Activated CD4-positive, alpha-beta memory T cell treated with anti-CD3 and anti-CD28 coated beads for 36 hours (primary cell): ENCODE measurements at regions not wholly inside any gene's neighbourhood (a gene's known extent, or its start where the extent isn't known, plus 50 kb on each side); places are given as distances from the start of the nearest gene placed in this dataset.

Experiments used
- CTCF ChIA-PET: fragments of 350-600 bp; sonication (Branson Sonifier 250); formaldehyde crosslinking; loops from one replicate; lab custom pipeline; 2021; ENCODE audit warnings: antibody characterized with exemption, inconsistent platforms; lab: Charles Lee
- POLR2A ChIA-PET: fragments of 350-600 bp; sonication (Branson Sonifier 250); formaldehyde crosslinking; loops from one replicate; lab custom pipeline; 2021; ENCODE audit warnings: antibody characterized with exemption; lab: Charles Lee
- DNase-seq: peaks from one replicate; pipeline ENCODE4 v3.0.0-alpha.2; 2020
- H3K27ac Mint-ChIP-seq: one replicate; pipeline ENCODE4 v1.8.0; 2021; ENCODE audit warnings: mixed read lengths
- H3K27me3 Mint-ChIP-seq: one replicate; pipeline ENCODE4 v1.8.0; 2021; ENCODE audit warnings: mixed read lengths
- H3K36me3 Mint-ChIP-seq: one replicate; pipeline ENCODE4 v1.8.0; 2021; ENCODE audit warnings: mixed read lengths
- H3K4me1 Mint-ChIP-seq: one replicate; pipeline ENCODE4 v1.8.0; 2021; ENCODE audit warnings: low read depth, mixed read lengths
- H3K4me3 Mint-ChIP-seq: one replicate; pipeline ENCODE4 v1.8.0; 2021; ENCODE audit warnings: mild to moderate bottlenecking, mixed read lengths
- H3K9me3 Mint-ChIP-seq: one replicate; pipeline ENCODE4 v1.8.0; 2021; ENCODE audit warnings: mixed read lengths
- intact Hi-C: fragments of 100-400 bp; cut with micrococcal nuclease; formaldehyde crosslinking; loops from one replicate; pipeline ENCODE4 v1.15.1; 2023

DNA sequence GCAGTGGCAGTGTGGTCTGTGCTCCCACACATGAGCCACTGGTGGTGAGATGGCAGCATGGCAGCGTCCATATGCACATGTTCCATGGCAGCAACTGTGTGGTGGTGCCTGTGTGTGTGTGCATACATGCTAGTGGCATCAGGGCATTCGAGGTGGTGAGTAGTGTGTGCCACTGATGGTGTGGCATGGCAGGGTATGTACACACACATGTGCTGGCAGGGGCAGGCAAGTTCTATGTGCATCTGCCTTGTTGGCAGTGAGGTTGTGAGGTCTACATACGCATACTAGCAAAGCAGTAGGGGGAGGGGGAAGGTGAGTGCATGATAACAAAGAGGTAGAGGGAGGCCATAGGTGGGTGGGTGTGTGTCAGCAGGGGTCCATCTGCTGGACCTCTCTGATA, 378.7 kb downstream of the C3orf38 start:
- H3K4me1 Mint-ChIP-seq = no peaks in the 10 kb centered on the region
- H3K4me3 Mint-ChIP-seq = no peak overlapping the region
- no peak overlapping the region for H3K27ac Mint-ChIP-seq
- H3K27me3 Mint-ChIP-seq = no peaks in the 10 kb centered on the region
- intact Hi-C loops = no loop called here
- ChIA-PET CTCF (no interaction called here), POLR2A (no interaction called here)
- peaks cover 13% of the 10 kb centered on the region for H3K9me3 Mint-ChIP-seq
- no peak for DNase-seq
- no peaks in the 10 kb centered on the region for H3K36me3 Mint-ChIP-seq

DNA sequence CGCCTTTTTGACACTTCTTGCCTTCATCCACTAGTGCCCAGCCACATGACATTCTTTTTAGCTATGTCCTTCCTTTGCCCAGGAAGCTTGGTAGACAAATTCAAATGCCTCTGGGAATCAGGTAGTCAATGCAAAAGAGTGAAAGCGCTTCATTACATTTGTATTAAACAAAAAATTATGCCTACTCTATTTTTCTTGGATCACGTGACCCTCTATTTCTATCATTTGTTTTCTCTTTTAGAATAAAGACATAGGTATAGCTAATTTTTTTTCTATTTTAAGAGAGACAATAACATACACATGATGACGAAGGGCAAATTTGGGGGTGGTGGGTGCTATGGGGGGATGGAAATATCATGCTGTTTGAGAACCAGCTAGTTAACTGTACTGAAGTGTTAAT, 384.8 kb downstream of the C3orf38 start:
- Mint-ChIP-seq H3K9me3 (no peaks in the 10 kb centered on the region), H3K4me3 (no peak overlapping the region), H3K27ac (no peak overlapping the region), H3K36me3 (no peaks in the 10 kb centered on the region), H3K4me1 (no peaks in the 10 kb centered on the region), H3K27me3 (no peaks in the 10 kb centered on the region)
- intact Hi-C loops = no loop called here
- CTCF ChIA-PET = no interaction called here
- no peak for DNase-seq
- POLR2A ChIA-PET = no interaction called here

DNA sequence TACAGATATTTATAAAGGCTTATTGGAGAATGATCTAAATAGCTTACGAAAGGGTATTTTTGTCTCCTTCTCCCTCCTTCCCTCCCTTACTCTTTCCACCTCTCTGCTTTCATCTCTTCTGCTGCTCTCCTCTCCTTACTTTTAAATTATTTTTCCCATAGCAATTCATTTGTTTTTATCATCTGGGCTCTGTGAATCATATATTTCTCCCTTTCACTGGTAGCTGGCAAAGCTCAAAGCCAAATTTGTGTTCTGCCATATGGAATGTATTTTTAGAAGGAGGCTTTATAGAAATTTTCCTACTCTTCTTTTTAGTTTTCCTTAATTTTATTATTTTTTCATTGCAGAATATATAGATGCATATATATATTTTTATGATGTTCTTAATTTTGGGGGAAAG, 385.8 kb downstream of the C3orf38 start:
- no peaks in the 10 kb centered on the region for H3K27me3 Mint-ChIP-seq
- ChIA-PET POLR2A (no interaction called here), CTCF (no interaction called here)
- intact Hi-C loops = no loop called here
- H3K9me3 Mint-ChIP-seq = no peaks in the 10 kb centered on the region
- no peak for DNase-seq
- no peak overlapping the region for H3K4me3 Mint-ChIP-seq
- H3K36me3 Mint-ChIP-seq = no peaks in the 10 kb centered on the region
- H3K27ac Mint-ChIP-seq = no peak overlapping the region
- no peaks in the 10 kb centered on the region for H3K4me1 Mint-ChIP-seq

DNA sequence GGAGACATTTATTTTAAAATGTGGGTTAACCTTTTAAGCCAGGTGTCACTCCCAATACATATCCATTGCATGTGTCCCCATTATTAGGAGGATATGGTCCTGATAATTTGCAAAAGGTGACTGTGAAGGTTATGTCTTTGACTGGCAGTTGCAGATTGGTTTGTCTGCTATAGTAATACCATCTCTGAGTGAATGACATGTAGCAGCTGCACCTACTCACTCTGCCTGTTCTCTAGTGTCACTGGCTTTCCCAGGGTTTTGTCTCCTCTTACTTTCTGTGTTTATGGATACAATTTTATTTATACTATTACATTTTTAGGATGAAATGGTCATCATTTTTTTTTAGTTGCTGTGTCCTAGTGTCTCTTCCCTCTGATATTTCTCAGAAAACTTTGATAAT, 393.2 kb downstream of the C3orf38 start:
- H3K36me3 Mint-ChIP-seq = no peaks in the 10 kb centered on the region
- CTCF ChIA-PET = no interaction called here
- POLR2A ChIA-PET = no interaction called here
- no peaks in the 10 kb centered on the region for H3K4me1 Mint-ChIP-seq
- intact Hi-C loops = no loop called here
- H3K4me3 Mint-ChIP-seq = no peak overlapping the region
- no peak for DNase-seq
- H3K27me3 Mint-ChIP-seq = no peaks in the 10 kb centered on the region
- peaks cover 14% of the 10 kb centered on the region for H3K9me3 Mint-ChIP-seq
- H3K27ac Mint-ChIP-seq = no peak overlapping the region

DNA sequence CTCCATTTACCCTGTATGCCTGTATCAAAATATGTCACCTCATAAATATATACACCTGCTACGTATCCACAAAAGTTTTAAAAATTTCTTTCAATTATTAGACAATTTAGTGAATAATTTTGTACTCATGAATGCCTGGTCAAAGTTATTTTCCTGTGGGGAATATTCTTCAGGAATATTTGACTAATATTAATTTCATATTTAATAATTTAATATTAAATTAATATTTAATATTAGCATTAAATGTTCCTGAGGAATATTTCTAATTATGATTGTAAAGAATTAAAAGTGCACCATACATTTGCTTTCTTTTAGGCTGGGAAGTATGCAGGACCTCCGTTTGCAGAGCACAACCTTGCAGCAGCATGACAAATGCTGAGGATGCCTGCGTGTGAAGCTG, 422.7 kb downstream of the C3orf38 start:
- Mint-ChIP-seq H3K27me3 (no peaks in the 10 kb centered on the region), H3K27ac (no peak overlapping the region), H3K4me1 (no peaks in the 10 kb centered on the region), H3K4me3 (no peak overlapping the region), H3K36me3 (no peaks in the 10 kb centered on the region), H3K9me3 (peaks cover 15% of the 10 kb centered on the region)
- intact Hi-C loops = no loop called here
- DNase-seq = no peak
- CTCF ChIA-PET = no interaction called here
- POLR2A ChIA-PET = no interaction called here

DNA sequence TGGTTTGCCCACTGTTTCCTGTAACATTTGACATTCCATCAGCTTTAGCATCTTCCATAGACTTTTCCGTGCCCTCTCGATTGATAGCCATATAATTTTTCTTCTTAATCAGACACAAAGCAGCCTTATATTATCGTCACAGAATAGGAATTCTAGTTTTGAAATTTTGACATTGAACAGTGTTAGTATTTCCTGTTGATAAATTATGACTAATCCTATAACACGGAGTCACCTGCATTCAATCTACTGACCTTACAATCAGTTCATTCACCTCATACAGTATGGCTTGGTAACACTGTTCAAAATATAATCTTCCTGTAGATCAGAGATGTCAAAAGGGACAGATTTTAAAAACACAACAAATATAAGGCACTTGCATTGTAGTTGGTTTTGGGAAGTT, 423.7 kb downstream of the C3orf38 start:
- intact Hi-C loops = no loop called here

DNA sequence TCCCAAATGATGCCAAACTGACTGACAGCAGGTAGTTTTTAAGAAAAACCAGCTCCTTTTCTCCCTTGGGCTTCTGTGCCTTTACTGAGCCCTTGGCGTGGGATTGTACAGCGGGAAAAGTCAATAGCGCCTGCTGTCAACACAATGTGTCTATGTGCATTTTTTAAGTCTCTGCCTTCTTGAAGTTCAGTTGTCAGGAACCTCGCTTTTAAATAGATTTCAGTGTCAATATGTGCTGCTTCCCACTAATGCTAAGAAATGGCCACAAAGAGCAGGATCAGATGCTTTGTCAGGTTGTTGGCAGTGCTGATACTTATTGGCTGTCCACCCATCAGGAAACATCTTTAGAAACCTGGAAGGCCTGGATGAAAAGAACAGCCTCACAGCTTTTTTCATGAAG, 424.4 kb downstream of the C3orf38 start:
- no peaks in the 10 kb centered on the region for H3K27me3 Mint-ChIP-seq
- no peak for DNase-seq
- CTCF ChIA-PET = no interaction called here
- no peak overlapping the region for H3K27ac Mint-ChIP-seq
- no peaks in the 10 kb centered on the region for H3K4me1 Mint-ChIP-seq
- intact Hi-C loops = no loop called here
- POLR2A ChIA-PET = no interaction called here
- no peaks in the 10 kb centered on the region for H3K36me3 Mint-ChIP-seq
- peaks cover 9% of the 10 kb centered on the region for H3K9me3 Mint-ChIP-seq
- H3K4me3 Mint-ChIP-seq = no peak overlapping the region

More for the DNA sequence above, 423.7 kb downstream of the C3orf38 start:
- ChIA-PET CTCF (no interaction called here), POLR2A (no interaction called here)
- H3K27ac Mint-ChIP-seq = no peak overlapping the region
- no peaks in the 10 kb centered on the region for H3K4me1 Mint-ChIP-seq
- no peak overlapping the region for H3K4me3 Mint-ChIP-seq
- DNase-seq = no peak
- no peaks in the 10 kb centered on the region for H3K27me3 Mint-ChIP-seq
- peaks cover 13% of the 10 kb centered on the region for H3K9me3 Mint-ChIP-seq
- no peaks in the 10 kb centered on the region for H3K36me3 Mint-ChIP-seq

DNA sequence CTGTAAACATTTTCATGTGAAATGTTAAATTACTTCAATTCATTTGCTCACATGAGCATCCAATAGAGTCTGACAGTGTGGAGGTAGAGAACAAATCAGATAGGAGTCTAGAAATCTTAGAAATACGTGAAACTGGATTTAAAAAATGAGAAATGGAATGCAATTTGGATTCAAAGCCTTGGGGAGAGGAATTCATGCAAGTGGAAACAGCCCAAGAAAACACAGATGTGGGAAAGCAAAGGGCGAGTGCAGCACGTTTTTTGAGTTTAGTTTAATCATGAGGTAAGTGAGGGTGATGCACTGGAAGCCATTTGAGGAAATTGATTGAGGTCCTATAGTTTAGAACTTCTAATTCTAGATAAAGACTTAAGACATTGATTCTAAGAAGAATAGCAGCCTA, 434.7 kb downstream of the C3orf38 start:
- intact Hi-C loops = no loop called here
- H3K27ac Mint-ChIP-seq = no peak overlapping the region
- no peaks in the 10 kb centered on the region for H3K27me3 Mint-ChIP-seq
- no peak for DNase-seq
- H3K4me1 Mint-ChIP-seq = no peaks in the 10 kb centered on the region
- no peaks in the 10 kb centered on the region for H3K9me3 Mint-ChIP-seq
- H3K4me3 Mint-ChIP-seq = no peak overlapping the region
- ChIA-PET CTCF (no interaction called here), POLR2A (no interaction called here)
- H3K36me3 Mint-ChIP-seq = no peaks in the 10 kb centered on the region

DNA sequence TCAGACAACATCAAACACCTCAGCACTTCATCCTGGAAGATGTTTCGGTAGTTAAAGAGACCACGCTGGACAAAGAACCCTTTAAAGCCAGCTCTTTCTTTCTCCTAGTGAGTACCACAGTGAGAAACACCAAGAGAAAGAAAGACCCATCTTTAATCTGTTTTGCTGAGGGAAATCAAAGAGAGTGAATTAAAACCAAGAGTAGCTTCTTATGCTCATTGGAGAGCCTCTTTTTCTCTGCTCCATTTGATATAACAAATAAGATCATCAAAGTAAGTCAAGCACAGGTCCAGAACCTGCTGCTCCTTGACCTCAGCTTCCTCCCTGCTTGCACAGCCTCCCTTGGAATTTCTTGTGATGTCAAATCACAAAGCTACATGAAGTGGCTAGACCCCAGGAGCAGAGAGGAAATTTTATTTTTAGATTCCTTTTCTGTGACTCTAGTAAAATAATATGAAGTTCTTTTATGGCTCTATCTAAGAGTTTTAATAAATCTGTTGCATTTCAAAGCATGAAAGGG, 436.4 kb downstream of the C3orf38 start:
- H3K27ac Mint-ChIP-seq = no peak overlapping the region
- H3K36me3 Mint-ChIP-seq = no peaks in the 10 kb centered on the region
- H3K4me3 Mint-ChIP-seq = no peak overlapping the region
- H3K27me3 Mint-ChIP-seq = no peaks in the 10 kb centered on the region
- H3K4me1 Mint-ChIP-seq = no peaks in the 10 kb centered on the region
- DNase-seq = no peak
- CTCF ChIA-PET = no interaction called here
- intact Hi-C loops = no loop called here
- no peaks in the 10 kb centered on the region for H3K9me3 Mint-ChIP-seq
- POLR2A ChIA-PET = no interaction called here

DNA sequence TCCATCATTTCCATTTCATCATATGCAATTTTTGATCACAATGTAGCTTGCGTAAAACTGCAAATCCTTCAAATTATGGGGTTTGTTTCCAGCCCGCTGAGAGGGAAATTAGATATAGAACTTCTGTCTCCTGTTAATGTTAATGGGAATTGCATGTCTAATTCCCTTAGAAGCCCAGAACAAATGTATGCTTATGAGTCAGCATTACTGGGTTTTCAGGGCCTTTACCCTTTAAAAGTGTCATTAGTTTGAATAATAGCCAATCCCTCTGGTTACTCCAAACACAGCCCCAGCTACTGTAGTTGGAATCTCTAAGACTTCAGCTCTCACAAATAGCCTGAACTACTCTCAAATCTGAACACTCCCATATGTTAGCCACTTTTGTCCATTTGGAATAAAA, 439.4 kb downstream of the C3orf38 start:
- H3K36me3 Mint-ChIP-seq = no peaks in the 10 kb centered on the region
- no peaks in the 10 kb centered on the region for H3K4me1 Mint-ChIP-seq
- ChIA-PET CTCF (no interaction called here), POLR2A (no interaction called here)
- H3K27me3 Mint-ChIP-seq = no peaks in the 10 kb centered on the region
- DNase-seq = no peak
- no peak overlapping the region for H3K27ac Mint-ChIP-seq
- intact Hi-C loops = no loop called here
- no peak overlapping the region for H3K4me3 Mint-ChIP-seq
- no peaks in the 10 kb centered on the region for H3K9me3 Mint-ChIP-seq

DNA sequence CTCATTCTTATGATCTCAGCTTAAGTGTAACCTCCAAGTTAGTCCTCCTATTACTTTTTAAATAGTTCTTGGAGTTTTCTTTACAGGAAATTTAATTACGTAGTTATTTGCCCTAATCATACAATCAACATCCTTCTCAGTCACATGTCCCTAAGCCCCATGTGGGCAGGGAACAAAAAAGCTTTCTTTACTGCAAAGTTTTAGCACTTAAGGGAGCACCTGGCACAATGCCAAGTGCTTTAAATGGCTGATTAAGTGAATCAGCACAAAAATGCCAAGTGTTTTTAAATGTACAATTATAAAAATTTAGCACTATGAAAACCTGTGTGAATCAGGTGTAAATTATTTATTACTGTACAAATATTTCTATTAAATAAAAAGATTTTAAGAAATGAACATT, 445.3 kb downstream of the C3orf38 start:
- H3K36me3 Mint-ChIP-seq = no peaks in the 10 kb centered on the region
- peaks cover 4% of the 10 kb centered on the region for H3K9me3 Mint-ChIP-seq
- H3K27me3 Mint-ChIP-seq = no peaks in the 10 kb centered on the region
- intact Hi-C loops = no loop called here
- H3K4me1 Mint-ChIP-seq = no peaks in the 10 kb centered on the region
- ChIA-PET CTCF (no interaction called here), POLR2A (no interaction called here)
- DNase-seq = no peak
- no peak overlapping the region for H3K4me3 Mint-ChIP-seq
- no peak overlapping the region for H3K27ac Mint-ChIP-seq

DNA sequence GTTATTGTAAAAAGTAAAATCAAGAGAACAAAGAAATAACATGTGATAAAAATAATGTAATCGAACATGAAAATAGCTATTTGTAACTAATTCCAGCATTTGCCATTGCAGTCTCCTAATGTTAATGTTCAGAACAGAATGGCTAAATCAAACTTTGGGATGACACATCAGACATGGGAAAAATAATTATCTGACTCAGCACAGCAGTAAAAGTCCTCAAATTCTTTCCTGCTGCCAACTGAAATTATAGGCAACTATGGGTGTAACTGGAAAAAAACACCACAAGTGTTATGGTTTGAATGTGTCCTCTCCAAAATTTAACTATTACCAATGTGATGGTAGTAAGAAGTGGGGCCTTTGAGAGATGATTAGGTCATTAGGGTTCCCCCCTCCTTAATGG, 446.7 kb downstream of the C3orf38 start:
- intact Hi-C loops = no loop called here
- ChIA-PET CTCF (no interaction called here), POLR2A (no interaction called here)
- no peaks in the 10 kb centered on the region for H3K4me1 Mint-ChIP-seq
- no peak overlapping the region for H3K4me3 Mint-ChIP-seq
- H3K9me3 Mint-ChIP-seq = peaks cover 7% of the 10 kb centered on the region
- H3K27ac Mint-ChIP-seq = no peak overlapping the region
- H3K36me3 Mint-ChIP-seq = no peaks in the 10 kb centered on the region
- no peak for DNase-seq
- no peaks in the 10 kb centered on the region for H3K27me3 Mint-ChIP-seq

DNA sequence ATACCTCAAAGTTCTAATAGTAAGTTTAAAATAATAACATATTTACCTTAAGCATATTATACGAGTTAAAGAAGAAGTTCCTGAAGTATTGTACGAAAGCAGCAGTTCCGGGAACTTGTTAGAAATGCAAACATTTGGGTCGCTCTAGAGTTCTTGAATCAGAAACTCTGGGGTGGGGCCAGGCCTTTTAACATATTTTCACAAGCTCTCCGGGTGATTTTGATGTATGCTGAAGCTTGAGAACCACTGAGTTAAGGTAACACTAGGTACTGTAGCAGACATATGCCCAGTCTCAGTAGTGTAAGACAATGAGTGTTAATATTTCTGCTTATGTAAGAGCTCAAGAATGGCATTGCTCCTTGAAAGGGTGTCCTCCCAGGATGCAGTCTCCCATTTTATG, 461.1 kb downstream of the C3orf38 start:
- Mint-ChIP-seq H3K27ac (no peak overlapping the region), H3K4me3 (no peak overlapping the region), H3K4me1 (no peaks in the 10 kb centered on the region), H3K9me3 (no peaks in the 10 kb centered on the region), H3K27me3 (no peaks in the 10 kb centered on the region), H3K36me3 (no peaks in the 10 kb centered on the region)
- POLR2A ChIA-PET = no interaction called here
- CTCF ChIA-PET = no interaction called here
- DNase-seq = no peak
- intact Hi-C loops = no loop called here
